SK-N-SH treated with all-trans-retinoic acid at 6 μM for 48 hours (cell line): ENCODE measurements at regions not wholly inside any gene's neighbourhood (a gene's known extent, or its start where the extent isn't known, plus 50 kb on each side); places are given as distances from the start of the nearest gene placed in this dataset.

Experiments
- ARNTL ChIP-seq: fragments of 450-650 bp; formaldehyde crosslinking; IDR thresholded peaks from 2 replicates; pipeline ENCODE4 v1.5.0; 2020; ENCODE audit warnings: low read depth, mild to moderate bottlenecking, moderate library complexity, borderline replicate concordance
- CSDC2 ChIP-seq: fragments of 250-450 bp; sonication (Bioruptor Pico); IDR thresholded peaks from 2 replicates; pipeline ENCODE4 v1.5.0; 2020; ENCODE audit warnings: mild to moderate bottlenecking, moderate library complexity
- ESRRG ChIP-seq: fragments of 250-450 bp; sonication (Bioruptor Pico); IDR thresholded peaks from 2 replicates; pipeline ENCODE4 v1.6.1; 2021; ENCODE audit warnings: mild to moderate bottlenecking
- GLIS3 ChIP-seq: fragments of 250-450 bp; sonication (Bioruptor Pico); IDR thresholded peaks from 2 replicates; pipeline ENCODE4 v1.5.0; 2020; ENCODE audit warnings: mild to moderate bottlenecking, moderate library complexity
- OSR1 ChIP-seq: fragments of 250-450 bp; sonication (Bioruptor Pico); IDR thresholded peaks from 2 replicates; pipeline ENCODE4 v1.8.0; 2022; ENCODE audit warnings: moderate library complexity, mild to moderate bottlenecking, inconsistent platforms
- SNAI2 ChIP-seq: fragments of 250-450 bp; sonication (Bioruptor Pico); IDR thresholded peaks from 2 replicates; pipeline ENCODE4 v1.5.0; 2020; ENCODE audit warnings: mild to moderate bottlenecking, moderate library complexity
- TOX ChIP-seq: fragments of 250-450 bp; sonication (Bioruptor Pico); IDR thresholded peaks from 2 replicates; pipeline ENCODE4 v1.8.0; 2021; ENCODE audit warnings: mild to moderate bottlenecking, moderate library complexity, borderline replicate concordance
- ZC3H10 ChIP-seq: fragments of 250-450 bp; sonication (Bioruptor Pico); IDR thresholded peaks from 2 replicates; pipeline ENCODE4 v1.5.1; 2021; ENCODE audit warnings: mild to moderate bottlenecking, moderate library complexity
- ZFP30 ChIP-seq: fragments of 450-650 bp; formaldehyde crosslinking; IDR thresholded peaks from 2 replicates; pipeline ENCODE4 v1.5.0; 2022; ENCODE audit warnings: mild to moderate bottlenecking, moderate library complexity
- ZNF565 ChIP-seq: fragments of 450-650 bp; formaldehyde crosslinking; conservative IDR thresholded peaks from 2 replicates; pipeline ENCODE4 v1.5.0; 2020; ENCODE audit warnings: low read depth, mild to moderate bottlenecking, moderate library complexity
- ZNF8 ChIP-seq: fragments of 450-650 bp; formaldehyde crosslinking; IDR thresholded peaks from 2 replicates; pipeline ENCODE4 v1.5.0; 2020; ENCODE audit warnings: mild to moderate bottlenecking, moderate library complexity
- TF ChIP-seq, protein P1 (sequence below): fragments of 250-450 bp; sonication (Bioruptor Pico); IDR thresholded peaks from 2 replicates; pipeline ENCODE4 v1.5.1; 2020; ENCODE audit warnings: low read depth, mild to moderate bottlenecking, moderate library complexity
- TF ChIP-seq, protein P2 (sequence below): fragments of 250-450 bp; sonication (Bioruptor Pico); IDR thresholded peaks from 2 replicates; pipeline ENCODE4 v1.8.0; 2021; ENCODE audit warnings: low read depth, mild to moderate bottlenecking, moderate library complexity, borderline replicate concordance
- TF ChIP-seq, protein P3 (sequence below): fragments of 250-450 bp; sonication (Bioruptor Pico); IDR thresholded peaks from 2 replicates; pipeline ENCODE4 v1.8.0; 2020; ENCODE audit warnings: mild to moderate bottlenecking, moderate library complexity, borderline replicate concordance

DNA sequence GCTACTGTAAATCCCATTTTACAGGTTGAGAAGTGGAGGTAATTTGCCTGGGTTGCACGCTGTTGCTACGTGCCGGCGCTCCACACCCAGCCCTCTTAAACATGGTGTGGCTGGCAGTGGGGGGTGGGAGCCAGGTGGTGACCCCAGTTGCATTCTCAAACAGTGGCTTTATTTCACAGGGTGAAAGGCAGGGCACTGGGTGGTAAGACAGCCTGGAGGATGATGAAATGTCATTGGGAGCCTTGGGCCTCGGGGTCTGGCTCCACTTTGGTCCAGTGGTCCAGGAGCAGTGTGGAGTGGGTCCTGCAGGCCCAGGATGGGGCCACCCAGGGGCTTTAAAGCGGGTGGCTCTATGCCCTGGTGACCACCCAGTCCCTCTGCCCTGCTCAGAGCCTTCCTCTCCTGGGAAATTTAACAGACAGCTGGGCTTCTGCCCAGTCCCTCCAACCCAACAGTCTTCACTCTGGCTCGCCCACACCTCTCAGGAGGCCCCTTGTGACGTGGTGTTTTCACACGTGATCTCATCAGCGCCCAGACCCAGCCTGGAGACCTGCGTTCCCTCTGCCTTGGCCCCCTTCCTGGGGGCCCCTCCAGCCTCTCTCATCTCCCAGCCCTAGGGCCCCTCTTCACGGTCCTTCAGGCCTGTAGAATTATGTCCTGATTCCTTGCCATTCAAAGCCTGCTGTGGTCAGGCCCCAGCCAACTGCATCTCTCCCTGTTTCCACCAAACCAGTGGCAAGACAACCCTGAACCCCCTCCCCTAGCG is 92.5 kb downstream of the INHBB start:
- TF ChIP-seq OSR1 (CRISPR knock-in tag) (no peak), ARNTL (CRISPR knock-in tag) (no peak), ZNF565 (CRISPR knock-in tag) (no peak), GLIS3 (CRISPR knock-in tag) (no peak), ZNF8 (CRISPR knock-in tag) (no peak), ZFP30 (CRISPR knock-in tag) (no peak), CSDC2 (CRISPR knock-in tag) (no peak), TOX (CRISPR knock-in tag) (no peak), SNAI2 (CRISPR knock-in tag) (no peak), ESRRG (no peak), ZC3H10 (CRISPR knock-in tag) (no peak)
- TF ChIP-seq, protein P1, sequence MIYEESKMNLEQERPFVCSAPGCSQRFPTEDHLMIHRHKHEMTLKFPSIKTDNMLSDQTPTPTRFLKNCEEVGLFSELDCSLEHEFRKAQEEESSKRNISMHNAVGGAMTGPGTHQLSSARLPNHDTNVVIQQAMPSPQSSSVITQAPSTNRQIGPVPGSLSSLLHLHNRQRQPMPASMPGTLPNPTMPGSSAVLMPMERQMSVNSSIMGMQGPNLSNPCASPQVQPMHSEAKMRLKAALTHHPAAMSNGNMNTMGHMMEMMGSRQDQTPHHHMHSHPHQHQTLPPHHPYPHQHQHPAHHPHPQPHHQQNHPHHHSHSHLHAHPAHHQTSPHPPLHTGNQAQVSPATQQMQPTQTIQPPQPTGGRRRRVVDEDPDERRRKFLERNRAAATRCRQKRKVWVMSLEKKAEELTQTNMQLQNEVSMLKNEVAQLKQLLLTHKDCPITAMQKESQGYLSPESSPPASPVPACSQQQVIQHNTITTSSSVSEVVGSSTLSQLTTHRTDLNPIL (CRISPR knock-in tag), result no peak
- TF ChIP-seq, protein P2, sequence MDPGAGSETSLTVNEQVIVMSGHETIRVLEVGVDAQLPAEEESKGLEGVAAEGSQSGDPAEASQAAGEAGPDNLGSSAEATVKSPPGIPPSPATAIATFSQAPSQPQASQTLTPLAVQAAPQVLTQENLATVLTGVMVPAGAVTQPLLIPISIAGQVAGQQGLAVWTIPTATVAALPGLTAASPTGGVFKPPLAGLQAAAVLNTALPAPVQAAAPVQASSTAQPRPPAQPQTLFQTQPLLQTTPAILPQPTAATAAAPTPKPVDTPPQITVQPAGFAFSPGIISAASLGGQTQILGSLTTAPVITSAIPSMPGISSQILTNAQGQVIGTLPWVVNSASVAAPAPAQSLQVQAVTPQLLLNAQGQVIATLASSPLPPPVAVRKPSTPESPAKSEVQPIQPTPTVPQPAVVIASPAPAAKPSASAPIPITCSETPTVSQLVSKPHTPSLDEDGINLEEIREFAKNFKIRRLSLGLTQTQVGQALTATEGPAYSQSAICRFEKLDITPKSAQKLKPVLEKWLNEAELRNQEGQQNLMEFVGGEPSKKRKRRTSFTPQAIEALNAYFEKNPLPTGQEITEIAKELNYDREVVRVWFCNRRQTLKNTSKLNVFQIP (CRISPR knock-in tag), result no peak
- TF ChIP-seq, protein P3, sequence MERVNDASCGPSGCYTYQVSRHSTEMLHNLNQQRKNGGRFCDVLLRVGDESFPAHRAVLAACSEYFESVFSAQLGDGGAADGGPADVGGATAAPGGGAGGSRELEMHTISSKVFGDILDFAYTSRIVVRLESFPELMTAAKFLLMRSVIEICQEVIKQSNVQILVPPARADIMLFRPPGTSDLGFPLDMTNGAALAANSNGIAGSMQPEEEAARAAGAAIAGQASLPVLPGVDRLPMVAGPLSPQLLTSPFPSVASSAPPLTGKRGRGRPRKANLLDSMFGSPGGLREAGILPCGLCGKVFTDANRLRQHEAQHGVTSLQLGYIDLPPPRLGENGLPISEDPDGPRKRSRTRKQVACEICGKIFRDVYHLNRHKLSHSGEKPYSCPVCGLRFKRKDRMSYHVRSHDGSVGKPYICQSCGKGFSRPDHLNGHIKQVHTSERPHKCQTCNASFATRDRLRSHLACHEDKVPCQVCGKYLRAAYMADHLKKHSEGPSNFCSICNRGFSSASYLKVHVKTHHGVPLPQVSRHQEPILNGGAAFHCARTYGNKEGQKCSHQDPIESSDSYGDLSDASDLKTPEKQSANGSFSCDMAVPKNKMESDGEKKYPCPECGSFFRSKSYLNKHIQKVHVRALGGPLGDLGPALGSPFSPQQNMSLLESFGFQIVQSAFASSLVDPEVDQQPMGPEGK (CRISPR knock-in tag), result no peak
